DOHH2 (cell line): ENCODE measurements at regions not wholly inside any gene's neighbourhood (a gene's known extent, or its start where the extent isn't known, plus 50 kb on each side); places are given as distances from the start of the nearest gene placed in this dataset.

Experiments used
- H3F3A ChIP-seq: fragments of 200-600 bp; sonication (generic), shearing (Covaris generic); 2 replicates; pipeline ENCODE4 v1.6.0; 2016; ENCODE audit warnings: antibody characterized with exemption, mild to moderate bottlenecking; ENCODE audit not compliant: control insufficient read depth, insufficient read depth
- H3K27ac ChIP-seq: fragments of 200-600 bp; sonication (generic); 2 replicates; pipeline ENCODE4 v1.5.1; 2014; ENCODE audit warnings: low read depth, mild to moderate bottlenecking, low read length, moderate library complexity
- H3K27me3 ChIP-seq: fragments of 200-600 bp; sonication (generic); 2 replicates; pipeline ENCODE4 v1.6.1; 2014; ENCODE audit warnings: mild to moderate bottlenecking, low read length, mixed read lengths; ENCODE audit not compliant: control insufficient read depth
- H3K36me3 ChIP-seq: fragments of 200-600 bp; sonication (generic); 2 replicates; pipeline ENCODE4 v1.6.1; 2014; ENCODE audit warnings: mild to moderate bottlenecking, low read length, moderate library complexity, mixed read lengths; ENCODE audit not compliant: control insufficient read depth
- H3K4me1 ChIP-seq: fragments of 200-600 bp; sonication (generic); 2 replicates; pipeline ENCODE4 v1.6.1; 2014; ENCODE audit warnings: mild to moderate bottlenecking, low read length, mixed read lengths; ENCODE audit not compliant: control insufficient read depth
- H3K4me2 ChIP-seq: fragments of 200-600 bp; sonication (generic); 2 replicates; pipeline ENCODE4 v1.6.0; 2014; ENCODE audit warnings: mild to moderate bottlenecking, low read length, moderate library complexity
- H3K4me3 ChIP-seq: fragments of 200-600 bp; sonication (generic); 2 replicates; pipeline ENCODE4 v1.5.1; 2014; ENCODE audit warnings: mild to moderate bottlenecking, low read length, mixed read lengths
- H3K79me2 ChIP-seq: fragments of 200-600 bp; sonication (generic); 2 replicates; pipeline ENCODE4 v1.6.1; 2014; ENCODE audit warnings: mild to moderate bottlenecking, low read length, mixed read lengths; ENCODE audit not compliant: control insufficient read depth
- H3K9me2 ChIP-seq: fragments of 200-600 bp; sonication (generic); replicated peaks from 2 replicates; pipeline ENCODE4 v1.6.1; 2014; ENCODE audit warnings: mild to moderate bottlenecking, low read length, mixed read lengths; ENCODE audit not compliant: control insufficient read depth
- H3K9me3 ChIP-seq: fragments of 200-600 bp; sonication (generic); 2 replicates; pipeline ENCODE4 v1.6.1; 2014; ENCODE audit warnings: antibody characterized with exemption, low read length, mixed read lengths; ENCODE audit not compliant: control insufficient read depth, insufficient read depth
- H4K20me1 ChIP-seq: fragments of 200-600 bp; sonication (generic); 2 replicates; pipeline ENCODE4 v1.6.0; 2014; ENCODE audit warnings: low read depth, mild to moderate bottlenecking, antibody characterized with exemption, low read length, moderate library complexity; ENCODE audit not compliant: control insufficient read depth, insufficient read depth
- CTCF ChIP-seq: fragments of 200-600 bp; sonication (generic); IDR thresholded peaks from one replicate; pipeline ENCODE4 v1.5.1; 2014; ENCODE audit warnings: antibody characterized with exemption, mild to moderate bottlenecking, low read depth, low read length; ENCODE audit not compliant: poor library complexity, severe bottlenecking
- EZH2phosphoT487 ChIP-seq: fragments of 200-600 bp; sonication (generic); IDR thresholded peaks from 2 replicates; pipeline ENCODE4 v1.6.1; 2017; ENCODE audit warnings: borderline replicate concordance, mild to moderate bottlenecking, antibody characterized with exemption, low read length, moderate library complexity, mixed read lengths

- Histone ChIP-seq H3K4me3 (no peak overlapping the region), H3K27me3 (no peaks in the 10 kb centered on the region), H4K20me1 (no peaks in the 10 kb centered on the region), H3F3A (no peaks in the 10 kb centered on the region), H3K79me2 (no peaks in the 10 kb centered on the region), H3K27ac (no peak overlapping the region), H3K36me3 (no peaks in the 10 kb centered on the region), H3K4me2 (no peak overlapping the region), H3K4me1 (no peaks in the 10 kb centered on the region), H3K9me3 (no peaks in the 10 kb centered on the region), H3K9me2 (no peaks in the 10 kb centered on the region)
- TF ChIP-seq EZH2phosphoT487, result no peak
- TF ChIP-seq CTCF, result no peak
These were observed 115.6 kb upstream of the ADGRF1 start for GRCh38 chr6:47157653-47158219.

- Histone ChIP-seq H3K9me3 (no peaks in the 10 kb centered on the region), H3K79me2 (no peaks in the 10 kb centered on the region), H3K9me2 (no peaks in the 10 kb centered on the region)
These were observed 114.9 kb upstream of the ADGRF1 start for GRCh38 chr6:47157063-47157462.

GRCh38 chr6:47156196-47156595 lies 114.1 kb upstream of the ADGRF1 start:
- H3K27me3 ChIP-seq, result no peaks in the 10 kb centered on the region
- H3K79me2 ChIP-seq, result no peaks in the 10 kb centered on the region
- no peak overlapping the region for H3K4me3 ChIP-seq
- no peak overlapping the region for H3K4me2 ChIP-seq
- no peaks in the 10 kb centered on the region for H3K9me3 ChIP-seq
- TF ChIP-seq EZH2phosphoT487 (no peak), CTCF (no peak)
- H3K9me2 ChIP-seq, result no peaks in the 10 kb centered on the region
- H3K36me3 ChIP-seq, result no peaks in the 10 kb centered on the region
- no peaks in the 10 kb centered on the region for H4K20me1 ChIP-seq
- H3F3A ChIP-seq, result no peaks in the 10 kb centered on the region
- no peak overlapping the region for H3K27ac ChIP-seq
- H3K4me1 ChIP-seq, result no peaks in the 10 kb centered on the region

More at GRCh38 chr6:47157063-47157462, 114.9 kb upstream of the ADGRF1 start:
- no peaks in the 10 kb centered on the region for H3K27me3 ChIP-seq
- H3K36me3 ChIP-seq, result no peaks in the 10 kb centered on the region
- no peak overlapping the region for H3K4me2 ChIP-seq
- TF ChIP-seq CTCF, result no peak
- H3K4me3 ChIP-seq, result no peak overlapping the region
- no peaks in the 10 kb centered on the region for H3F3A ChIP-seq
- H4K20me1 ChIP-seq, result no peaks in the 10 kb centered on the region
- no peak overlapping the region for H3K27ac ChIP-seq
- no peaks in the 10 kb centered on the region for H3K4me1 ChIP-seq
